ENCODE measurements at regions not wholly inside any gene's neighbourhood (a gene's known extent, or its start where the extent isn't known, plus 50 kb on each side); places are given as distances from the start of the nearest gene placed in this dataset.
A peak's percentile ranks its signal among the peaks of the same experiment; 100 is the strongest.
"Not testable (repeated sequence)": the region's sequence is repeated elsewhere in the genome, so short reads cannot be mapped to it uniquely, and the experiment has no call there.

DNA sequence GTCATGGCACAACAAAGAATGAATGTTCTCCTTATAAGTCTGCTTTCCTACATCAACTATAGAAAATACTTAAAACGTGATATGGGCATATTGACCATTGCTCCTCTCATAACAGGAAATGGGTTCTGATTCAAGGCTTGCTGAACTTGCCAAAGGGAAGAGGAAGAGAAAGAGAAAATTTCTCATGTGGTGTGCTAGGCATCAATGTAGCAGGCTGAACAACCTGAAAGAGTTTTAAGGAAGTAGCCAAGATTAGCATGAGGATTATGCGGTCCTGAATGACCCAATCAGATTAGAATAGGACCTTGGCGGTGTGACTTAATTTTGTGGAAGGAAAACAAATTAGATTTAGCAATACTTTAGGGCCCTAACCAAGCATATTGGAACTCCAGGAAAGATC lies 617.7 kb upstream of the CDH11 start:
- intact Hi-C loops (cut with DNase I), result no loop called here

DNA sequence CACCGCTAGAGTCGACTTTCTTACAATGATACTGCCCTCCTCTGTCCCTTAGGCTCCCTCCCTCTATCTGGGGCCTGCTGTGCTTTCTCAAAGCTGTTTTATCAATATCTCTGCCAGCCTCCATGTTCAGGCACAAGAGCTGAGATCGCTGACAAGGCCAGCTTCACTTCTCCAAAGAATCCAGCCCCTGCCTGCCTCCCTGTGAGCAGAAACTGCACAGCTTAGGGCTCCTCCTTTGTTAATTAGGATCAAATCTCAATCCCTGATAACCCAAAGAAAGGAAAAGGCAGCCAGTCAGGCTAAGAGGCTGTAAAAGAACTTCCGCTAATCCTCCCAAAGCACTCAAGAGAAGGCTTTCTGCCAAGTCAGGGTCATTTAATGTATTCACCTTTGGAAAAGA lies 616.0 kb upstream of the CDH11 start:
- Histone ChIP-seq H3K27me3 (no peaks in the 10 kb centered on the region), H3K9me3 (no peaks in the 10 kb centered on the region), H3K4me1 (peaks cover 5% of the 10 kb centered on the region), H3K27ac (no peak overlapping the region), H3K36me3 (no peaks in the 10 kb centered on the region), H3K4me3 (no peak overlapping the region)
- DNase-seq (ENCODE audit: extremely low spot score in 2 of 2), result no peak
- intact Hi-C loops (cut with DNase I), result no loop called here
- TF ChIP-seq CTCF (IDR thresholded peaks at IDR 0.05), result no peak
- no peak for TF ChIP-seq POLR2A (IDR thresholded peaks at IDR 0.05)
- TF ChIP-seq POLR2AphosphoS5 (IDR thresholded peaks at IDR 0.05; ENCODE audit: insufficient read depth in 1 of 2, low read depth in 1 of 2), result no peak

More for the DNA sequence above, 617.7 kb upstream of the CDH11 start:
- Histone ChIP-seq H3K9me3 (no peaks in the 10 kb centered on the region), H3K27me3 (no peaks in the 10 kb centered on the region), H3K4me3 (no peak overlapping the region), H3K36me3 (no peaks in the 10 kb centered on the region), H3K27ac (no peak overlapping the region), H3K4me1 (peaks cover 5% of the 10 kb centered on the region)
- TF ChIP-seq CTCF (IDR thresholded peaks at IDR 0.05), result no peak
- TF ChIP-seq POLR2A (IDR thresholded peaks at IDR 0.05), result no peak
- no peak for TF ChIP-seq POLR2AphosphoS5 (IDR thresholded peaks at IDR 0.05; ENCODE audit: insufficient read depth in 1 of 2, low read depth in 1 of 2)
- no peak for DNase-seq (ENCODE audit: extremely low spot score in 2 of 2)

GRCh38 chr16:65735615-65736014 lies 613.8 kb upstream of the CDH11 start:
- DNase-seq (ENCODE audit: extremely low spot score in 2 of 2); H3K9me3 ChIP-seq; H3K27me3 ChIP-seq; H3K27ac ChIP-seq; intact Hi-C loops (cut with DNase I); H3K4me3 ChIP-seq; H3K36me3 ChIP-seq; H3K4me1 ChIP-seq: not testable (repeated sequence)

- DNase-seq (ENCODE audit: extremely low spot score in 2 of 2), result no peak
- TF ChIP-seq CTCF (IDR thresholded peaks at IDR 0.05) (no peak), POLR2A (IDR thresholded peaks at IDR 0.05) (no peak), POLR2AphosphoS5 (IDR thresholded peaks at IDR 0.05; ENCODE audit: insufficient read depth in 1 of 2, low read depth in 1 of 2) (no peak)
- Histone ChIP-seq H3K4me1 (peaks cover 5% of the 10 kb centered on the region), H3K9me3 (no peaks in the 10 kb centered on the region), H3K27ac (no peak overlapping the region), H3K27me3 (no peaks in the 10 kb centered on the region), H3K36me3 (no peaks in the 10 kb centered on the region), H3K4me3 (no peak overlapping the region)
- intact Hi-C loops (cut with DNase I), result no loop called here
These were observed 611.9 kb upstream of the CDH11 start for GRCh38 chr16:65733721-65734120.

GRCh38 chr16:65731833-65732232 lies 610.0 kb upstream of the CDH11 start:
- no peak for TF ChIP-seq POLR2A (IDR thresholded peaks at IDR 0.05)
- peak in 1 of 2 donors; percentile 47 for TF ChIP-seq POLR2AphosphoS5 (IDR thresholded peaks at IDR 0.05; ENCODE audit: insufficient read depth in 1 of 2, low read depth in 1 of 2)
- TF ChIP-seq CTCF (IDR thresholded peaks at IDR 0.05), result no peak
- H3K4me3 ChIP-seq, result no peak overlapping the region
- no peaks in the 10 kb centered on the region for H3K27me3 ChIP-seq
- no peak overlapping the region for H3K27ac ChIP-seq
- no peak for DNase-seq (ENCODE audit: extremely low spot score in 2 of 2)
- no peaks in the 10 kb centered on the region for H3K4me1 ChIP-seq
- intact Hi-C loops (cut with DNase I), result no loop called here
- H3K36me3 ChIP-seq, result no peaks in the 10 kb centered on the region
- no peaks in the 10 kb centered on the region for H3K9me3 ChIP-seq

GRCh38 chr16:65728652-65729051 lies 606.8 kb upstream of the CDH11 start:
- H3K4me1 ChIP-seq, result no peaks in the 10 kb centered on the region
- intact Hi-C loops (cut with DNase I), result no loop called here
- H3K36me3 ChIP-seq, result no peaks in the 10 kb centered on the region
- H3K27me3 ChIP-seq, result no peaks in the 10 kb centered on the region
- no peak for TF ChIP-seq POLR2AphosphoS5 (IDR thresholded peaks at IDR 0.05; ENCODE audit: insufficient read depth in 1 of 2, low read depth in 1 of 2)
- no peak for TF ChIP-seq CTCF (IDR thresholded peaks at IDR 0.05)
- TF ChIP-seq POLR2A (IDR thresholded peaks at IDR 0.05), result no peak
- no peaks in the 10 kb centered on the region for H3K9me3 ChIP-seq
- no peak for DNase-seq (ENCODE audit: extremely low spot score in 2 of 2)
- no peak overlapping the region for H3K4me3 ChIP-seq
- no peak overlapping the region for H3K27ac ChIP-seq
